Stimulated activated CD8-positive, alpha-beta memory T cell treated with anti-CD3 and anti-CD28 coated beads, Interleukin-4, amount 100 ng/mL, for 4 hours (primary cell): ENCODE measurements at regions not wholly inside any gene's neighbourhood (a gene's known extent, or its start where the extent isn't known, plus 50 kb on each side); places are given as distances from the start of the nearest gene placed in this dataset.
"Not testable (repeated sequence)": the region's sequence is repeated elsewhere in the genome, so short reads cannot be mapped to it uniquely, and the experiment has no call there.

Experiments
- DNase-seq, 2 donors: peaks; one replicate each; pipeline ENCODE4 v3.0.0-alpha.2; 2020; ENCODE audit warnings: low read depth in 2 of 2, low spot score in 1 of 2

GRCh38 chr17:6893382-6894205 is 62.1 kb upstream of the TEKT1 start:
- DNase-seq: no peak

- no peak for DNase-seq
These were observed 62.6 kb upstream of the TEKT1 start for GRCh38 chr17:6894206-6894528.

GRCh38 chr17:6901086-6901485 is 69.6 kb upstream of the TEKT1 start:
- no peak for DNase-seq

GRCh38 chr17:6903326-6903900 is 71.9 kb upstream of the TEKT1 start:
- no peak for DNase-seq

- DNase-seq: no peak
These were observed 77.3 kb upstream of the TEKT1 start for GRCh38 chr17:6908807-6909206.

GRCh38 chr17:6910987-6911603 is 79.6 kb upstream of the TEKT1 start:
- no peak for DNase-seq

GRCh38 chr17:6912110-6913051 is 80.9 kb upstream of the TEKT1 start:
- no peak for DNase-seq

GRCh38 chr17:6913608-6914443 is 82.0 kb upstream of the ALOX12 start:
- peak; percentile 50 to 70 for DNase-seq

GRCh38 chr17:6914711-6915110 is 81.1 kb upstream of the ALOX12 start:
- no peak for DNase-seq

- DNase-seq: no peak
These were observed 80.2 kb upstream of the ALOX12 start for GRCh38 chr17:6915620-6916019.

GRCh38 chr17:6919158-6919557 is 76.7 kb upstream of the ALOX12 start:
- DNase-seq: no peak

- DNase-seq: no peak
These were observed 72.5 kb upstream of the ALOX12 start for GRCh38 chr17:6923385-6923784.

- DNase-seq: no peak
These were observed 71.6 kb upstream of the ALOX12 start for GRCh38 chr17:6924208-6924607.

- no peak for DNase-seq
These were observed 69.2 kb upstream of the ALOX12 start for GRCh38 chr17:6926667-6927066.

GRCh38 chr17:6927290-6928126 is 68.3 kb upstream of the ALOX12 start:
- DNase-seq: no peak

GRCh38 chr17:6928193-6928592 is 67.7 kb upstream of the ALOX12 start:
- DNase-seq: no peak

- no peak for DNase-seq
These were observed 65.1 kb upstream of the ALOX12 start for GRCh38 chr17:6930749-6931148.

- DNase-seq: not testable (repeated sequence)
These were observed 61.3 kb upstream of the ALOX12 start for GRCh38 chr17:6934544-6934943.

GRCh38 chr17:6936370-6937028 is 59.4 kb upstream of the ALOX12 start:
- DNase-seq: no peak
